Gastroesophageal sphincter (tissue), 3 donors: ENCODE measurements at regions not wholly inside any gene's neighbourhood (a gene's known extent, or its start where the extent isn't known, plus 50 kb on each side); places are given as distances from the start of the nearest gene placed in this dataset.
"Not testable (repeated sequence)": the region's sequence is repeated elsewhere in the genome, so short reads cannot be mapped to it uniquely, and the experiment has no call there.

Source experiments
- POLR2A ChIP-seq, 2 donors: fragments of 450-650 bp; IDR thresholded peaks; one replicate each; pipeline ENCODE4 v1.6.1; 2017; ENCODE audit warnings: antibody characterized with exemption in 2 of 2, mild to moderate bottlenecking in 2 of 2, moderate library complexity in 1 of 2
- POLR2AphosphoS5 ChIP-seq: sonication (generic); formaldehyde crosslinking; IDR thresholded peaks from one replicate; pipeline ENCODE4 v1.6.1; 2017; ENCODE audit warnings: antibody characterized with exemption
- TF ChIP-seq, protein P1 (sequence below), 4 experiments: fragments of 200-600 bp in 2 of 4; fragments of 450-650 bp in 2 of 4; sonication (generic) in 1 of 4; IDR thresholded peaks; one replicate each; pipeline ENCODE4 v1.5.1; 2017 to 2019; ENCODE audit warnings: antibody characterized with exemption in 4 of 4, mild to moderate bottlenecking in 2 of 4, moderate library complexity in 2 of 4

DNA sequence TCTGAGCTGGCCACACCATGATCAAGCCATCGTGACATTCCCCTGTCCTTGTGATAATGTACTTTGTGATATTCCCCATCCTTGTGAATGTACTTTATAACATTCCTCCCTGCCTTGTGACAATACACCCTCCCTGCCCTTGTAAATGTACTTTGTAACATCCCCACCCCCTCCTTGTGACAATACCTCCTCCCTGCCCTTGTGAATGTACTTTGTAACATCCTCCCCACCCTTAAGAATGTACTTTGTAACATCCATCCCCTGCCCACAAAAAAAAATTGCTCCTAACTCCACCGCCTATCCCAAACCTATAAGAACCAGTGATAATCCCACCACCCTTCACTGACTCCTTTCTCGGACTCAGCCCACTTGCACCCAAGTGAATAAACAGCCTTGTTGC, 128.8 kb upstream of the ATF7IP start:
- TF ChIP-seq, protein P1, sequence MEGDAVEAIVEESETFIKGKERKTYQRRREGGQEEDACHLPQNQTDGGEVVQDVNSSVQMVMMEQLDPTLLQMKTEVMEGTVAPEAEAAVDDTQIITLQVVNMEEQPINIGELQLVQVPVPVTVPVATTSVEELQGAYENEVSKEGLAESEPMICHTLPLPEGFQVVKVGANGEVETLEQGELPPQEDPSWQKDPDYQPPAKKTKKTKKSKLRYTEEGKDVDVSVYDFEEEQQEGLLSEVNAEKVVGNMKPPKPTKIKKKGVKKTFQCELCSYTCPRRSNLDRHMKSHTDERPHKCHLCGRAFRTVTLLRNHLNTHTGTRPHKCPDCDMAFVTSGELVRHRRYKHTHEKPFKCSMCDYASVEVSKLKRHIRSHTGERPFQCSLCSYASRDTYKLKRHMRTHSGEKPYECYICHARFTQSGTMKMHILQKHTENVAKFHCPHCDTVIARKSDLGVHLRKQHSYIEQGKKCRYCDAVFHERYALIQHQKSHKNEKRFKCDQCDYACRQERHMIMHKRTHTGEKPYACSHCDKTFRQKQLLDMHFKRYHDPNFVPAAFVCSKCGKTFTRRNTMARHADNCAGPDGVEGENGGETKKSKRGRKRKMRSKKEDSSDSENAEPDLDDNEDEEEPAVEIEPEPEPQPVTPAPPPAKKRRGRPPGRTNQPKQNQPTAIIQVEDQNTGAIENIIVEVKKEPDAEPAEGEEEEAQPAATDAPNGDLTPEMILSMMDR (IDR thresholded peaks at IDR 0.05): not testable (repeated sequence)
- TF ChIP-seq POLR2A (IDR thresholded peaks at IDR 0.05); POLR2AphosphoS5: not testable (repeated sequence)
